IMR-90 (cell line): ENCODE measurements at regions not wholly inside any gene's neighbourhood (a gene's known extent, or its start where the extent isn't known, plus 50 kb on each side); places are given as distances from the start of the nearest gene placed in this dataset.

Experiments
- FOS ChIP-seq: fragments of 150-350 bp; IDR thresholded peaks from 2 replicates; pipeline ENCODE4 v1.6.1; 2016; ENCODE audit warnings: low read depth, low read length
- POLR2A ChIP-seq: IDR thresholded peaks from 2 replicates; pipeline ENCODE4 v1.6.1; 2012; ENCODE audit warnings: mild to moderate bottlenecking, low read depth, low read length
- TF ChIP-seq, protein P1 (sequence below): conservative IDR thresholded peaks from 2 replicates; pipeline ENCODE4 v1.5.1; 2012; ENCODE audit warnings: mild to moderate bottlenecking, low read depth, low read length, improper control_type of control experiment
- TF ChIP-seq, protein P2 (sequence below): fragments of 150-350 bp; IDR thresholded peaks from 2 replicates; pipeline ENCODE4 v1.6.1; 2017; ENCODE audit warnings: mild to moderate bottlenecking, antibody characterized with exemption, low read length, low read depth

DNA sequence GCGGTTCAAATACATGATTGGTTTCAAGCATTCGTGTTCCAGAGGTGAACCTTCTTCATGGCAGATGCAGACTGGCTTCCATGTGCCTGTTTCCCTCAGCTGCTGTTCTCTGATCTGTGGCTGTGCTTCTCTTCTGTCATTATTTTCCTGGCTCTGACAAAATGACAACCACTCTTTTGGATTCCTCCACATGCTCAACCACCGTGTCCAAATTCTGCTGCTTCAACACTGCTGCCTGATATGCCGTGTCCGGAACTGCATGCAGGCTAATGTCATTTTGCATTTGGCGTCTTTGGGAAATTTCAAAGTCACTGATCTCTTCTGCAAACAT lies 368.7 kb upstream of the ZNF608 start:
- TF ChIP-seq FOS (no peak), POLR2A (no peak)
- TF ChIP-seq, protein P1, sequence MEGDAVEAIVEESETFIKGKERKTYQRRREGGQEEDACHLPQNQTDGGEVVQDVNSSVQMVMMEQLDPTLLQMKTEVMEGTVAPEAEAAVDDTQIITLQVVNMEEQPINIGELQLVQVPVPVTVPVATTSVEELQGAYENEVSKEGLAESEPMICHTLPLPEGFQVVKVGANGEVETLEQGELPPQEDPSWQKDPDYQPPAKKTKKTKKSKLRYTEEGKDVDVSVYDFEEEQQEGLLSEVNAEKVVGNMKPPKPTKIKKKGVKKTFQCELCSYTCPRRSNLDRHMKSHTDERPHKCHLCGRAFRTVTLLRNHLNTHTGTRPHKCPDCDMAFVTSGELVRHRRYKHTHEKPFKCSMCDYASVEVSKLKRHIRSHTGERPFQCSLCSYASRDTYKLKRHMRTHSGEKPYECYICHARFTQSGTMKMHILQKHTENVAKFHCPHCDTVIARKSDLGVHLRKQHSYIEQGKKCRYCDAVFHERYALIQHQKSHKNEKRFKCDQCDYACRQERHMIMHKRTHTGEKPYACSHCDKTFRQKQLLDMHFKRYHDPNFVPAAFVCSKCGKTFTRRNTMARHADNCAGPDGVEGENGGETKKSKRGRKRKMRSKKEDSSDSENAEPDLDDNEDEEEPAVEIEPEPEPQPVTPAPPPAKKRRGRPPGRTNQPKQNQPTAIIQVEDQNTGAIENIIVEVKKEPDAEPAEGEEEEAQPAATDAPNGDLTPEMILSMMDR = no peak
- TF ChIP-seq, protein P2, sequence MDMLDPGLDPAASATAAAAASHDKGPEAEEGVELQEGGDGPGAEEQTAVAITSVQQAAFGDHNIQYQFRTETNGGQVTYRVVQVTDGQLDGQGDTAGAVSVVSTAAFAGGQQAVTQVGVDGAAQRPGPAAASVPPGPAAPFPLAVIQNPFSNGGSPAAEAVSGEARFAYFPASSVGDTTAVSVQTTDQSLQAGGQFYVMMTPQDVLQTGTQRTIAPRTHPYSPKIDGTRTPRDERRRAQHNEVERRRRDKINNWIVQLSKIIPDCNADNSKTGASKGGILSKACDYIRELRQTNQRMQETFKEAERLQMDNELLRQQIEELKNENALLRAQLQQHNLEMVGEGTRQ = no peak
